Loucy (cell line): ENCODE measurements at regions not wholly inside any gene's neighbourhood (a gene's known extent, or its start where the extent isn't known, plus 50 kb on each side); places are given as distances from the start of the nearest gene placed in this dataset.

Experiments used
- CTCF ChIP-seq: fragments of 200-600 bp; sonication (generic); conservative IDR thresholded peaks from 2 replicates; pipeline ENCODE4 v1.5.1; 2014; ENCODE audit warnings: mild to moderate bottlenecking, antibody characterized with exemption, low read length
- EZH2phosphoT487 ChIP-seq: fragments of 200-600 bp; IDR thresholded peaks from 2 replicates; pipeline ENCODE4 v1.6.1; 2018; ENCODE audit warnings: antibody characterized with exemption, mild to moderate bottlenecking, moderate library complexity, borderline replicate concordance

- TF ChIP-seq CTCF (no peak), EZH2phosphoT487 (no peak)
Measured at GRCh38 chr6:81169166-81169565, 583.3 kb downstream of the TENT5A start.
